ENCODE measurements at regions not wholly inside any gene's neighbourhood (a gene's known extent, or its start where the extent isn't known, plus 50 kb on each side); places are given as distances from the start of the nearest gene placed in this dataset.
A peak's percentile ranks its signal among the peaks of the same experiment; 100 is the strongest.

DNA sequence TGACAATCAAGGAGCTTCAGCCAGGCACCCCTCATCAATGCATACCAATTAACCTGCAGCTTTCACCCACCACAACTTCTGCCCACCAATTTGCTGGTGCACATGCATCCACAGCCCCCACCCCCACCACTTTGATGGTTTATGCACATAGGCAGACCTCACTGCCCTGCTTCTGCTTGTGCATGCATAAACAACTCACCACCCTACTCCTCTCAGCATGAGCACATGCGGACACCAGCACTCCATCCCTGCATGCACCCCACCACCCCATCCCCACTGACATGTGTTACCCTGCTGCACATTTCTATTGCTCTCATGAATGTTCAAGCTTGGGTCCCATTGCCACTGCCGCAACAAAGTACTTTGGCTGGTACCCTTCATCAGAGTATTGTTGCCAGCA lies 94.5 kb upstream of the GALNTL6 start:
- H3K27me3 ChIP-seq (ENCODE audit: control insufficient read depth in 2 of 2, insufficient read depth in 2 of 2, low read length in 2 of 2): no peaks in the 10 kb centered on the region
- ChIA-PET CTCF (no interaction called here), POLR2A (no interaction called here)
- DNase-seq (no peak), ATAC-seq (no peak)
- H3K9me3 Mint-ChIP-seq: peaks cover 3 to 30% (median 10%) of the 10 kb centered on the region in 11 donors
- no peak overlapping the region for H3K4me3 ChIP-seq (ENCODE audit: low read length)
- H3K9me3 ChIP-seq (ENCODE audit: control insufficient read depth in 2 of 3, low read length in 3 of 3): peaks cover 0 to 3% (median 0%) of the 10 kb centered on the region in 3 experiments
- no peak overlapping the region for H3K4me3 Mint-ChIP-seq
- no peaks in the 10 kb centered on the region for H3K36me3 Mint-ChIP-seq
- no peaks in the 10 kb centered on the region for H3K4me1 Mint-ChIP-seq
- H3K36me3 ChIP-seq (ENCODE audit: control insufficient read depth in 2 of 3, insufficient read depth in 3 of 3, low read length in 3 of 3): no peaks in the 10 kb centered on the region
- H3K27me3 Mint-ChIP-seq: no peaks in the 10 kb centered on the region
- no peak overlapping the region for H3K27ac ChIP-seq (ENCODE audit: low read depth, low read length)
- peak overlapping the region in 1 of 9 donors; percentile 62 for H3K27ac Mint-ChIP-seq
- intact Hi-C loops (cut with micrococcal nuclease): no loop called here
- no peaks in the 10 kb centered on the region for H3K4me1 ChIP-seq (ENCODE audit: control insufficient read depth in 2 of 2, insufficient read depth in 2 of 2, low read length in 2 of 2)

- Histone ChIP-seq H3K36me3 (ENCODE audit: control insufficient read depth in 2 of 3, insufficient read depth in 3 of 3, low read length in 3 of 3) (no peaks in the 10 kb centered on the region), H3K4me3 (ENCODE audit: low read length) (no peak overlapping the region), H3K4me1 (ENCODE audit: control insufficient read depth in 2 of 2, insufficient read depth in 2 of 2, low read length in 2 of 2) (no peaks in the 10 kb centered on the region), H3K27me3 (ENCODE audit: control insufficient read depth in 2 of 2, insufficient read depth in 2 of 2, low read length in 2 of 2) (no peaks in the 10 kb centered on the region), H3K27ac (ENCODE audit: low read depth, low read length) (no peak overlapping the region), H3K9me3 (ENCODE audit: control insufficient read depth in 2 of 3, low read length in 3 of 3) (peaks cover 0 to 3% (median 0%) of the 10 kb centered on the region in 3 experiments)
- Mint-ChIP-seq H3K27me3 (no peaks in the 10 kb centered on the region), H3K27ac (no peak overlapping the region), H3K36me3 (no peaks in the 10 kb centered on the region), H3K4me3 (no peak overlapping the region), H3K4me1 (no peaks in the 10 kb centered on the region), H3K9me3 (peaks cover 0 to 24% (median 10%) of the 10 kb centered on the region in 11 donors)
- intact Hi-C loops (cut with micrococcal nuclease): no loop called here
- DNase-seq (no peak), ATAC-seq (no peak)
- ChIA-PET POLR2A (no interaction called here), CTCF (no interaction called here)
Observed at GRCh38 chr4:171718069-171718468, 95.1 kb upstream of the GALNTL6 start.

DNA sequence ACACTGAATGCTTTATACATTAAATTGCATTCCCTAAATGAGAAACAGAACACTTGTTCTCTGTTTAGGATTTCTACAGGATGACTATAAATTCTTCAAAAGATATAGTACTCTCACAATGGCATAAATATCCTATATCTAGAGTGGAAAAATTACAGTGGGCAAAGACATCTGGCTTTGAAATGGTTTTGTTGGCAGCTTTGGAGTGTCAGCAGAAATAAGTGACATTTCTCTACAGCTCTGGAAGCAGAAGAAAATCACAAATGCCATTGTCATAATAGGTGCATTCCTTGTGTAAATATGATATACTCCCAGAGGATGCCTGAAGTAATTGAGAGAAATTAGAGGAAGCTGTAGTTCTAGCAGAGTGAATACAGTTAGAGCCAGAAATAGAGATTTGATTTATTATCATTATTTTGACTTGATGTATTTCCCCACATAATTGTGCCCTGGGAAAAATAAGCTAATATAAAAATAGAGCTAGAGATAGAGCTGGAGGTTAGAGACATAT lies 95.9 kb upstream of the GALNTL6 start:
- ChIA-PET POLR2A (no interaction called here), CTCF (no interaction called here)
- H3K4me3 Mint-ChIP-seq: no peak overlapping the region
- H3K4me1 ChIP-seq (ENCODE audit: control insufficient read depth in 2 of 2, insufficient read depth in 2 of 2, low read length in 2 of 2): no peaks in the 10 kb centered on the region
- H3K27ac Mint-ChIP-seq: no peak overlapping the region
- intact Hi-C loops (cut with micrococcal nuclease): no loop called here
- DNase-seq: no peak
- H3K9me3 Mint-ChIP-seq: peaks cover 0 to 16% (median 8%) of the 10 kb centered on the region in 11 donors
- H3K27ac ChIP-seq (ENCODE audit: low read depth, low read length): no peak overlapping the region
- no peaks in the 10 kb centered on the region for H3K4me1 Mint-ChIP-seq
- ATAC-seq: no peak
- peaks cover 0 to 3% (median 0%) of the 10 kb centered on the region in 3 experiments for H3K9me3 ChIP-seq (ENCODE audit: control insufficient read depth in 2 of 3, low read length in 3 of 3)
- no peaks in the 10 kb centered on the region for H3K27me3 ChIP-seq (ENCODE audit: control insufficient read depth in 2 of 2, insufficient read depth in 2 of 2, low read length in 2 of 2)
- no peaks in the 10 kb centered on the region for H3K36me3 Mint-ChIP-seq
- no peak overlapping the region for H3K4me3 ChIP-seq (ENCODE audit: low read length)
- H3K27me3 Mint-ChIP-seq: no peaks in the 10 kb centered on the region
- H3K36me3 ChIP-seq (ENCODE audit: control insufficient read depth in 2 of 3, insufficient read depth in 3 of 3, low read length in 3 of 3): no peaks in the 10 kb centered on the region

GRCh38 chr4:171715973-171716372 lies 97.2 kb upstream of the GALNTL6 start:
- Mint-ChIP-seq H3K27ac (no peak overlapping the region), H3K27me3 (no peaks in the 10 kb centered on the region), H3K9me3 (peaks cover 0 to 11% (median 4%) of the 10 kb centered on the region in 11 donors), H3K4me3 (no peak overlapping the region), H3K36me3 (no peaks in the 10 kb centered on the region), H3K4me1 (no peaks in the 10 kb centered on the region)
- no peaks in the 10 kb centered on the region for H3K4me1 ChIP-seq (ENCODE audit: control insufficient read depth in 2 of 2, insufficient read depth in 2 of 2, low read length in 2 of 2)
- no peaks in the 10 kb centered on the region for H3K27me3 ChIP-seq (ENCODE audit: control insufficient read depth in 2 of 2, insufficient read depth in 2 of 2, low read length in 2 of 2)
- H3K27ac ChIP-seq (ENCODE audit: low read depth, low read length): no peak overlapping the region
- CTCF ChIA-PET: no interaction called here
- intact Hi-C loops (cut with micrococcal nuclease): no loop called here
- no peaks in the 10 kb centered on the region for H3K36me3 ChIP-seq (ENCODE audit: control insufficient read depth in 2 of 3, insufficient read depth in 3 of 3, low read length in 3 of 3)
- POLR2A ChIA-PET: no interaction called here
- H3K9me3 ChIP-seq (ENCODE audit: control insufficient read depth in 2 of 3, low read length in 3 of 3): peaks cover 0 to 3% (median 0%) of the 10 kb centered on the region in 3 experiments
- DNase-seq (no peak), ATAC-seq (no peak)
- no peak overlapping the region for H3K4me3 ChIP-seq (ENCODE audit: low read length)

- peaks cover 0 to 3% (median 0%) of the 10 kb centered on the region in 3 experiments for H3K9me3 ChIP-seq (ENCODE audit: control insufficient read depth in 2 of 3, low read length in 3 of 3)
- H3K27ac ChIP-seq (ENCODE audit: low read depth, low read length): no peak overlapping the region
- DNase-seq (no peak), ATAC-seq (no peak)
- H3K27me3 ChIP-seq (ENCODE audit: control insufficient read depth in 2 of 2, insufficient read depth in 2 of 2, low read length in 2 of 2): no peaks in the 10 kb centered on the region
- H3K4me3 Mint-ChIP-seq: no peak overlapping the region
- H3K36me3 ChIP-seq (ENCODE audit: control insufficient read depth in 2 of 3, insufficient read depth in 3 of 3, low read length in 3 of 3): no peaks in the 10 kb centered on the region
- intact Hi-C loops (cut with micrococcal nuclease): no loop called here
- H3K4me1 ChIP-seq (ENCODE audit: control insufficient read depth in 2 of 2, insufficient read depth in 2 of 2, low read length in 2 of 2): no peaks in the 10 kb centered on the region
- ChIA-PET CTCF (no interaction called here), POLR2A (no interaction called here)
- no peak overlapping the region for H3K4me3 ChIP-seq (ENCODE audit: low read length)
- H3K36me3 Mint-ChIP-seq: no peaks in the 10 kb centered on the region
- H3K27ac Mint-ChIP-seq: no peak overlapping the region
- no peaks in the 10 kb centered on the region for H3K27me3 Mint-ChIP-seq
- H3K4me1 Mint-ChIP-seq: no peaks in the 10 kb centered on the region
- H3K9me3 Mint-ChIP-seq: peaks cover 0 to 9% (median 2%) of the 10 kb centered on the region in 11 donors
Observed at GRCh38 chr4:171714791-171715454, 98.3 kb upstream of the GALNTL6 start.

GRCh38 chr4:171710743-171711142 lies 102.5 kb upstream of the GALNTL6 start:
- Mint-ChIP-seq H3K4me1 (no peaks in the 10 kb centered on the region), H3K36me3 (no peaks in the 10 kb centered on the region), H3K27ac (no peak overlapping the region), H3K9me3 (peaks cover 0 to 3% (median 0%) of the 10 kb centered on the region in 11 donors), H3K4me3 (no peak overlapping the region), H3K27me3 (no peaks in the 10 kb centered on the region)
- H3K9me3 ChIP-seq (ENCODE audit: control insufficient read depth in 2 of 3, low read length in 3 of 3): peaks cover 0 to 3% (median 0%) of the 10 kb centered on the region in 3 experiments
- no peaks in the 10 kb centered on the region for H3K36me3 ChIP-seq (ENCODE audit: control insufficient read depth in 2 of 3, insufficient read depth in 3 of 3, low read length in 3 of 3)
- no peak overlapping the region for H3K27ac ChIP-seq (ENCODE audit: low read depth, low read length)
- no peak for ATAC-seq
- POLR2A ChIA-PET: no interaction called here
- H3K27me3 ChIP-seq (ENCODE audit: control insufficient read depth in 2 of 2, insufficient read depth in 2 of 2, low read length in 2 of 2): no peaks in the 10 kb centered on the region
- intact Hi-C loops (cut with micrococcal nuclease): no loop called here
- DNase-seq: no peak
- H3K4me3 ChIP-seq (ENCODE audit: low read length): no peak overlapping the region
- CTCF ChIA-PET: no interaction called here
- H3K4me1 ChIP-seq (ENCODE audit: control insufficient read depth in 2 of 2, insufficient read depth in 2 of 2, low read length in 2 of 2): no peaks in the 10 kb centered on the region

- ATAC-seq: no peak
- Mint-ChIP-seq H3K27ac (no peak overlapping the region), H3K4me3 (no peak overlapping the region), H3K27me3 (no peaks in the 10 kb centered on the region), H3K4me1 (no peaks in the 10 kb centered on the region), H3K36me3 (no peaks in the 10 kb centered on the region), H3K9me3 (peaks cover 0 to 10% (median 0%) of the 10 kb centered on the region in 11 donors)
- no peak overlapping the region for H3K27ac ChIP-seq (ENCODE audit: low read depth, low read length)
- no peak overlapping the region for H3K4me3 ChIP-seq (ENCODE audit: low read length)
- no peaks in the 10 kb centered on the region for H3K36me3 ChIP-seq (ENCODE audit: control insufficient read depth in 2 of 3, insufficient read depth in 3 of 3, low read length in 3 of 3)
- CTCF ChIA-PET: no interaction called here
- no peaks in the 10 kb centered on the region for H3K4me1 ChIP-seq (ENCODE audit: control insufficient read depth in 2 of 2, insufficient read depth in 2 of 2, low read length in 2 of 2)
- no peaks in the 10 kb centered on the region for H3K27me3 ChIP-seq (ENCODE audit: control insufficient read depth in 2 of 2, insufficient read depth in 2 of 2, low read length in 2 of 2)
- DNase-seq: no peak
- intact Hi-C loops (cut with micrococcal nuclease): no loop called here
- POLR2A ChIA-PET: no interaction called here
- H3K9me3 ChIP-seq (ENCODE audit: control insufficient read depth in 2 of 3, low read length in 3 of 3): no peaks in the 10 kb centered on the region
Observed at GRCh38 chr4:171676555-171677215, 136.5 kb upstream of the GALNTL6 start.
